ENCODE measurements at regions not wholly inside any gene's neighbourhood (a gene's known extent, or its start where the extent isn't known, plus 50 kb on each side); places are given as distances from the start of the nearest gene placed in this dataset.

GRCh38 chr18:66874375-66874774, 270.5 kb upstream of the CDH19 start:
- TF ChIP-seq CTCF (IDR thresholded peaks at IDR 0.05; ENCODE audit: low read depth, low read length, poor library complexity, severe bottlenecking) = no peak
- no peak for TF ChIP-seq EZH2phosphoT487 (IDR thresholded peaks at IDR 0.05; ENCODE audit: borderline replicate concordance, low read length)
